ENCODE measurements at regions not wholly inside any gene's neighbourhood (a gene's known extent, or its start where the extent isn't known, plus 50 kb on each side); places are given as distances from the start of the nearest gene placed in this dataset.
"Not testable (repeated sequence)": the region's sequence is repeated elsewhere in the genome, so short reads cannot be mapped to it uniquely, and the experiment has no call there.

- DNase-seq (ENCODE audit: low spot score) = no peak
Measured at GRCh38 chr3:84679211-84679610, 279.6 kb upstream of the CADM2 start.

GRCh38 chr3:84680700-84681099 lies 278.1 kb upstream of the CADM2 start:
- no peak for DNase-seq (ENCODE audit: low spot score)

GRCh38 chr3:84683493-84683892 lies 275.3 kb upstream of the CADM2 start:
- no peak for DNase-seq (ENCODE audit: low spot score)

DNA sequence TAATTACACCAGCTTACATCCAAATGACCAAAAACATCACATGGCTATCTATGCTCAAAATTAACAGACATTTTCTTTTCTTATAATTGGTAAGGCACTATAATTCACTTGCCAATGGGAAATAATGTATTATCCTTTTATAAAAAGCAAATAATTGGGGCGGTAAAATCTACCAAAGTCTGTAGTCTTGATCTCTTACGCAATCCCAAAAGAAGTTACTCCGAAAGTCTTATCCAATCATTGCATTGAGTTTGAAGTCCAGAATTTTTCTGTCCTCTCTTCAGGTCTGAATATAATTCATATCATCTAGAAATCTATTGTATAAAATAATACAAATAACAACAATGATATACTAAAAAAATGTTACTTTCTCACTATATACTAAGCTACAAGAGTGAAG lies 273.3 kb upstream of the CADM2 start:
- DNase-seq (ENCODE audit: low spot score) = no peak

- DNase-seq (ENCODE audit: low spot score) = no peak
Measured at GRCh38 chr3:84692261-84692660, 266.5 kb upstream of the CADM2 start.

DNA sequence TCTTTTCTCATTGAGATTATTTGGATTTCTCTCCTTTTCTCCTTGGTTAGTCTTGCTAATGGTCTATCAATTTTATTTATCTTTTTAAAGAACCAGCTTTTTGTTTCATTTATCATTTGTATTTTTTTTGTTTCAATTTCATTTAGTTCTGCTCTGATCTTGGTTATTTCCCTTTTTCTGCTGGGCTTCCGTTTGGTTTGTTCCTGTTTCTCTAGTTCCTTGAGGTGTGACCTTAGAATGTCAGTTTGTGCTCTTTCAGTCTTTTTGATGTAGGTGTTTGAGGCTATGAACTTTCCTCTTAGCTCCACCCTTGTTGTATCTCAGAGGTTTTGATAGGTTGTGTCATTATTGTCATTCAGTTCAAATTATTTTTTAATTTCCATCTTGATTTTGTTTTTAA lies 248.5 kb upstream of the CADM2 start:
- DNase-seq (ENCODE audit: low spot score) = not testable (repeated sequence)

- no peak for DNase-seq (ENCODE audit: low spot score)
Measured at GRCh38 chr3:84717894-84718293, 240.9 kb upstream of the CADM2 start.

GRCh38 chr3:84724877-84725276 lies 233.9 kb upstream of the CADM2 start:
- DNase-seq (ENCODE audit: low spot score) = no peak

DNA sequence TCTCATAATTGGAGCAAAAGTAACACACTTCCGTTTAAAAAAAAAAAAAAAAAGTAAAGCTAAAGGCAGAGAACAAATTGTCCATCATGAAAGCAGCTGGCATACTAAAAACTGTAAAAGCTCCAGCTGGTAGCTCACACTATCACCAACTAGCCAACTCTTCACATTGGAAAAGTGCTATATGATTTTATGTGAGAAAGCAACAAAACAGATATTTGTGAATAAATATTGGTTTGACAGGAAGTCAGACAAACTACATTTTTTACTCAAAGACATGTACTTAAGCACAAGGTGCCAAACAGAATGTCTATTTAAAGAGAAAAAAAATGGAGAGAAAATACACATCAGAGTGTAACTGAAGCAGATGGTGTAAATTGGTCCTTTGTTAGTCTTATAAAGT lies 231.2 kb upstream of the CADM2 start:
- no peak for DNase-seq (ENCODE audit: low spot score)

- not testable (repeated sequence) for DNase-seq (ENCODE audit: low spot score)
Measured at GRCh38 chr3:84734731-84735130, 224.1 kb upstream of the CADM2 start.

- no peak for DNase-seq (ENCODE audit: low spot score)
Measured at GRCh38 chr3:84738086-84738485, 220.7 kb upstream of the CADM2 start.

- no peak for DNase-seq (ENCODE audit: low spot score)
Measured at GRCh38 chr3:84742915-84743425, 215.8 kb upstream of the CADM2 start.

- DNase-seq (ENCODE audit: low spot score) = no peak
Measured at GRCh38 chr3:84744130-84744529, 214.7 kb upstream of the CADM2 start.

DNA sequence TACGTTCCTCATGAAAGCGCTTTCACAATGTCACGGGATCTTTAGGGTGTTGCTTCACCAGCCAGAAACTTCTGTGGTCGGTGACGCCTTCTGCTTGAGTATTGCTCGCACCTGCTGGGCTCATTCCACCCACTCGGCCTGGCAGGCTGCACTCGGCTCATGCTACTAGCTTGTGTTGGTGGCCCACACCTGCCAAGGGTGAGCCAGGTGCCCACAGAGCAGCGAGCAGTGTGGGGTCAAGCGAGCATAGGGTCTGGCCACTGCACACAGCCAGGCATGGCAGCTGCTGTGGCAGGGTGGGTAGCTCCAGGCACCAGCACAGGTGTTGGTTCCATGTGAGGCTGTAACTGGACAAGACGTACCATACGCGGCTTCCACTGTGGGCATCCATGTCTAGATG lies 202.9 kb upstream of the CADM2 start:
- no peak for DNase-seq (ENCODE audit: low spot score)

DNA sequence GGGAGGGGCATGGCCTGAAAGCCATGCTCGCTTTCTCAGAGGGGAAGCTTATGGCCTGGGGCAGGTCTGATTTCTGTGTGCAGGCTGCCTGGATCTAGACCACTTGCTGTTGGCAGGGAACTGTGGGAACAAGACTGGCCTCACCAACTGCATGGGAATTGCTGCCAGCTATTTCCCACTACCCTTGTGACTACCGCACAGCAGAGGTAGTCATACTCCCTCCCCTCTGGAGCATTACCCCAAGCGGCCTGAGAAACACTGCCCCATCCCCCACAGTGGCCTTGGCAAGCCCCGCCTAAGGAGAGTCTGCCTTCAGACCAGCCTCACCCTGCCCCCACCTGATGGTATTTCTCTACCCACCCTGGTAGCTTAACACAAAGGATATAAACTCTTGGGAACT lies 199.4 kb upstream of the CADM2 start:
- DNase-seq (ENCODE audit: low spot score) = no peak

- no peak for DNase-seq (ENCODE audit: low spot score)
Measured at GRCh38 chr3:84772841-84773240, 185.9 kb upstream of the CADM2 start.

- DNase-seq (ENCODE audit: low spot score) = no peak
Measured at GRCh38 chr3:84783281-84783680, 175.5 kb upstream of the CADM2 start.

DNA sequence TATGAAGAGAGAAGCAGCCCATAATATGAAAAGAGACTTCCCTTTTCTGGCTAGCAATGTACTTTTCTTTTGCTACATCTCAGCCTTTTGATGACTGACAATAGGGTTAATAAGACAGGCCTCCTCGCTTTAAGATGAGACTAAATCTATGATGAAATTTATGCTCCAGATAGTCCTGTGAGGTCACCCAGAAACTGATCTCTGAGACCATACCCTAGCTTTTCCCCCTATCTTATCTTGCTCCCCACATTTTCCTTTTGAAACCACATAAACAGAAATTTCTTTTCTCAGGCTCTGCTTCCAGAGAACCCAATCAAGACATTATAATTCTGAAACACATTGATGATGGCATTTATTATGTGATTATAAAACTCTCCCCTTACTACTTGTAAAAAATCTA lies 168.8 kb upstream of the CADM2 start:
- no peak for DNase-seq (ENCODE audit: low spot score)

DNA sequence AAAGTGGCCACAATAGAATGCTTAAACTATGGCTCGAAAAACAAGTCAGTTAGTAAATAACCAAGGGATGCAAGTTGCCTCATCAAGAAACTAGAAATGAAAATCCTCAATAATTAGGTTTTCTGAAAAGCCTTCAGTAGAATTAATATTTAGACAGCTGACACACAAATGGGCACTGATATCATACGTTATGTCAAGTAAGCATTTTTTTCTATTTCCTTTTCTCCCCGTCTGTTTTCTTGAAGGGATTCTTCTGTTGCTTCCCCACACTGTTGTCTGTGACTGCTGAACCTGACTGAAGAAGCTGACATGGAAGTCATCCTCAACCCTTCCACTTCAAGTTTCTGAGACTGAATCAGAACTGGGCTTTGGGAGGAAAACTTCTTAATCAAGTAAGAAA lies 151.8 kb upstream of the CADM2 start:
- DNase-seq (ENCODE audit: low spot score) = no peak

DNA sequence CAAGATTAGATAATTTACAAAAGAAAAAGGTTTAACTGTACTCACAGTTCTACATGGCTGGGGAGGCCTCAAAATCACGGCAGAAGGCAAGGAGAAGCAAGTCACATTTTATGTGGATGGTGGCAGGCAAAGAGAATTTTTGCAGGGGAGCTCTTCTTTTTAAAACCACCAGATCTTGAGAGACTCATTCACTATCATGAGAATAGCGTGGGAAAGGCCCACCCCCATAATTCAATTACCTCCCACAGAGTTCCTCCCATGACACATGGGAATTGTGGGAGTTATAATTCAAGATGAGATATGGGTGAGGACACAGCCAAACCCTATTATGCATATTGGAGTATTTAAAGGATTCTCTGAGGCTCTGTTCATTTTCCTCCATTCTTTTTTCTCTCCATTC lies 138.7 kb upstream of the CADM2 start:
- no peak for DNase-seq (ENCODE audit: low spot score)

DNA sequence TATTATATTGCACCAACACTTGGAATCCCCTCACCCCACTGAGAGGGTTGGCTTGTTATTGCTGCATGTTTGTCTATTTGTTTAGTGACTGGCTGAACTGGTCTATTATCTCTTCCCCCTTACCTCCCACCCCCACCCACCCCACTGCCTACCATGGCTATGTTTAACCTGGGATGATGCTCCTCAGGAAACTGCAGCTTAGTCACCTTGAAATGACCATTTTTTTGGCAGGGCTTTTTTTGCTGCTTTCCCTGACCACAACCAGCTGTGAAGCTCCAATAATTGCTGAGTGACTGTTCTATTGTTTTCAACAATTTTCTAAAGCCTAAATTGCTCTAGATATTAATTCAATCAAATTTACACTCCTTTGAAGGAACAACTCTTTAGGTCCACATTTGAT lies 137.9 kb upstream of the CADM2 start:
- no peak for DNase-seq (ENCODE audit: low spot score)

- no peak for DNase-seq (ENCODE audit: low spot score)
Measured at GRCh38 chr3:84825817-84826216, 133.0 kb upstream of the CADM2 start.

DNA sequence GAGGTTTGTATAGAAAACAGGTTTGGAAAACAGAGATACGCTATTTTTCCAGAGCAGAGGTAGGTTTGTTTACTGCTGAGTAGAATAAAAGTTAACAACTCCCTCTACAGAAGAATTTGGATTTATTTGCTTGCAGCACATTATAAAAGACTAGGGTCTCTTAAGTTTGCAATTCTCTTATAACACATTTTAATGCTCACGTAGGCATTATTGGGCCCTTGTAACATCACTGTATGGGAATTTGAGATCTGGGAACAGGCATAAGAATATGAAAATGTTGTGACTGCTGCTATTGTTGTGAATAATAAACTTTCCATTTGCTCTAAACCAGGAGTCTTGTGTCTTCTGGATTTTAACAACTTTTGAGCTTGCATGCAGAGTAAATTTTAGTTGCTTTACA lies 128.3 kb upstream of the CADM2 start:
- DNase-seq (ENCODE audit: low spot score) = no peak

- no peak for DNase-seq (ENCODE audit: low spot score)
Measured at GRCh38 chr3:84835366-84835765, 123.4 kb upstream of the CADM2 start.

- no peak for DNase-seq (ENCODE audit: low spot score)
Measured at GRCh38 chr3:84836961-84837360, 121.8 kb upstream of the CADM2 start.

All from globus pallidus (tissue), 1 donor.